IMR-90 (cell line): ENCODE measurements at regions not wholly inside any gene's neighbourhood (a gene's known extent, or its start where the extent isn't known, plus 50 kb on each side); places are given as distances from the start of the nearest gene placed in this dataset.

Experiments
- CTCF ChIP-seq: conservative IDR thresholded peaks from 2 replicates; pipeline ENCODE4 v1.5.1; 2012; ENCODE audit warnings: mild to moderate bottlenecking, low read depth, low read length, improper control_type of control experiment
- ELK1 ChIP-seq: fragments of 150-350 bp; IDR thresholded peaks from 2 replicates; pipeline ENCODE4 v1.6.1; 2016; ENCODE audit warnings: low read depth, mild to moderate bottlenecking, low read length, moderate library complexity, borderline replicate concordance
- MAFK ChIP-seq: IDR thresholded peaks from 2 replicates; pipeline ENCODE4 v1.6.1; 2012; ENCODE audit warnings: low read depth, low read length, improper control_type of control experiment
- MXI1 ChIP-seq: IDR thresholded peaks from 2 replicates; pipeline ENCODE4 v1.6.1; 2012; ENCODE audit warnings: low read depth, mild to moderate bottlenecking, low read length, moderate library complexity, borderline replicate concordance
- POLR2A ChIP-seq: IDR thresholded peaks from 2 replicates; pipeline ENCODE4 v1.6.1; 2012; ENCODE audit warnings: mild to moderate bottlenecking, low read depth, low read length
- RFX5 ChIP-seq: IDR thresholded peaks from 2 replicates; pipeline ENCODE4 v1.8.0; 2012; ENCODE audit warnings: low read depth, mild to moderate bottlenecking, low read length, moderate library complexity
- SMC3 ChIP-seq: fragments of 150-350 bp; IDR thresholded peaks from 2 replicates; pipeline ENCODE4 v1.6.1; 2016; ENCODE audit warnings: low read depth, mild to moderate bottlenecking, antibody characterized with exemption, low read length, moderate library complexity

GRCh38 chr11:24389575-24389974 lies 107.3 kb upstream of the LUZP2 start:
- TF ChIP-seq RFX5, result no peak
- no peak for TF ChIP-seq CTCF
- no peak for TF ChIP-seq MXI1
- no peak for TF ChIP-seq POLR2A
- no peak for TF ChIP-seq ELK1
- no peak for TF ChIP-seq SMC3
- TF ChIP-seq MAFK, result no peak
